ENCODE measurements at regions not wholly inside any gene's neighbourhood (a gene's known extent, or its start where the extent isn't known, plus 50 kb on each side); places are given as distances from the start of the nearest gene placed in this dataset.

GRCh38 chr13:95485518-95486144, 66.9 kb upstream of the CLDN10 start (continued):
- no peak for TF ChIP-seq U2AF2 (optimal IDR thresholded peaks at IDR 0.05; ENCODE audit: low read depth, low read length)
- TF ChIP-seq SLC30A9 (CRISPR knock-in tag; IDR thresholded peaks at IDR 0.05), result no peak

- no peak overlapping the region for H2AFZ ChIP-seq (ENCODE audit: low read depth, low read length)
- no peak overlapping the region for H3K27ac ChIP-seq (ENCODE audit: extremely low read depth, low read depth, low read length)
- no TSS peak for BruUV-seq (replicated peaks)
- H3K4me3 ChIP-seq, result no peak overlapping the region
- no peaks in the 10 kb centered on the region for H3K36me3 ChIP-seq (ENCODE audit: control insufficient read depth, insufficient read depth, low read length)
- no peaks in the 10 kb centered on the region for H4K20me1 ChIP-seq (replicated peaks; ENCODE audit: control insufficient read depth, insufficient read depth, low read length)
- no peaks in the 10 kb centered on the region for H3K9me3 ChIP-seq (replicated peaks; ENCODE audit: control insufficient read depth, insufficient read depth, low read depth, low read length)
- no peak for DNase-seq (ENCODE audit: extremely low read depth in 1 of 4, low spot score in 3 of 4)
- no peak overlapping the region for H3K4me2 ChIP-seq (ENCODE audit: insufficient read depth, low read length)
- no peaks in the 10 kb centered on the region for H3K27me3 ChIP-seq (ENCODE audit: control insufficient read depth in 2 of 2, insufficient read depth in 2 of 2, low read length in 2 of 2)
- H3K9me1 ChIP-seq (ENCODE audit: control insufficient read depth, insufficient read depth, low read length), result no peaks in the 10 kb centered on the region
- intact Hi-C loops (cut with micrococcal nuclease), result loop anchor here (10.0 kb wide), 1 partner anchor 63 kb away; the partner anchor contains the start of gene CLDN10
- H3K79me2 ChIP-seq (ENCODE audit: control insufficient read depth, insufficient read depth, low read length), result no peaks in the 10 kb centered on the region
- ChIA-PET POLR2A (no interaction called here), CTCF (ENCODE audit: low intra/inter-chr PET ratio) (no interaction called here)
- no peak for FAIRE-seq
- no peaks in the 10 kb centered on the region; a peak in 1 of 5 replicates for H3K4me1 ChIP-seq (replicated peaks in 1 of 2; ENCODE audit: control insufficient read depth in 2 of 2, insufficient read depth in 2 of 2, low read length in 2 of 2)
- H3K9ac ChIP-seq (ENCODE audit: insufficient read depth in 1 of 2, low read depth in 2 of 2, low read length in 2 of 2), result no peak overlapping the region
- ATAC-seq, result no peak
- TF ChIP-seq HDAC2 (IDR thresholded peaks at IDR 0.05) (no peak), NFIC (IDR thresholded peaks at IDR 0.05) (peak; percentile 63), SMARCE1 (IDR thresholded peaks at IDR 0.05) (no peak), JUNB (CRISPR knock-in tag; conservative IDR thresholded peaks at IDR 0.05) (no peak), ZFP36 (IDR thresholded peaks at IDR 0.05; ENCODE audit: low read depth, low read length, partially characterized antibody) (peak; percentile 68), ARNT (IDR thresholded peaks at IDR 0.05) (no peak)
- WGBS (ENCODE audit: insufficient coverage, low coverage, missing lambda C conversion rate), result 9% methylated on average over 6 of the region's 8 CpGs
- in situ Hi-C loops (cut with MboI), result no loop called here
Observed at GRCh38 chr13:95492044-95492801, 60.3 kb upstream of the CLDN10 start.
